OCI-LY1 (cell line): ENCODE measurements at regions not wholly inside any gene's neighbourhood (a gene's known extent, or its start where the extent isn't known, plus 50 kb on each side); places are given as distances from the start of the nearest gene placed in this dataset.

Experiments used
- EZH2 ChIP-seq: fragments of 200-600 bp; sonication (generic), shearing (Covaris generic); IDR thresholded peaks from 2 replicates; pipeline ENCODE4 v1.8.0; 2017; ENCODE audit warnings: borderline replicate concordance, mixed run types, mild to moderate bottlenecking, antibody characterized with exemption, low read length, moderate library complexity, mixed read lengths
- TF ChIP-seq, protein P1 (sequence below): fragments of 200-600 bp; sonication (generic), shearing (Covaris generic); IDR thresholded peaks from 2 replicates; pipeline ENCODE4 v1.5.1; 2017; ENCODE audit warnings: mild to moderate bottlenecking, antibody characterized with exemption, low read length, moderate library complexity, mixed read lengths

- TF ChIP-seq, protein P1, sequence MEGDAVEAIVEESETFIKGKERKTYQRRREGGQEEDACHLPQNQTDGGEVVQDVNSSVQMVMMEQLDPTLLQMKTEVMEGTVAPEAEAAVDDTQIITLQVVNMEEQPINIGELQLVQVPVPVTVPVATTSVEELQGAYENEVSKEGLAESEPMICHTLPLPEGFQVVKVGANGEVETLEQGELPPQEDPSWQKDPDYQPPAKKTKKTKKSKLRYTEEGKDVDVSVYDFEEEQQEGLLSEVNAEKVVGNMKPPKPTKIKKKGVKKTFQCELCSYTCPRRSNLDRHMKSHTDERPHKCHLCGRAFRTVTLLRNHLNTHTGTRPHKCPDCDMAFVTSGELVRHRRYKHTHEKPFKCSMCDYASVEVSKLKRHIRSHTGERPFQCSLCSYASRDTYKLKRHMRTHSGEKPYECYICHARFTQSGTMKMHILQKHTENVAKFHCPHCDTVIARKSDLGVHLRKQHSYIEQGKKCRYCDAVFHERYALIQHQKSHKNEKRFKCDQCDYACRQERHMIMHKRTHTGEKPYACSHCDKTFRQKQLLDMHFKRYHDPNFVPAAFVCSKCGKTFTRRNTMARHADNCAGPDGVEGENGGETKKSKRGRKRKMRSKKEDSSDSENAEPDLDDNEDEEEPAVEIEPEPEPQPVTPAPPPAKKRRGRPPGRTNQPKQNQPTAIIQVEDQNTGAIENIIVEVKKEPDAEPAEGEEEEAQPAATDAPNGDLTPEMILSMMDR: no peak
- TF ChIP-seq EZH2: no peak
These were observed 133.7 kb upstream of the ID2 start for GRCh38 chr2:8548065-8548618.
